Left ventricle myocardium inferior (tissue), 1 donor: ENCODE measurements at regions not wholly inside any gene's neighbourhood (a gene's known extent, or its start where the extent isn't known, plus 50 kb on each side); places are given as distances from the start of the nearest gene placed in this dataset.
A peak's percentile ranks its signal among the peaks of the same experiment; 100 is the strongest.

Experiments
- DNase-seq: peaks from one replicate; pipeline ENCODE4 v3.0.0-alpha.2; 2020
- H3K27ac ChIP-seq: fragments of 200-600 bp; replicated peaks from 2 replicates; pipeline ENCODE4 v1.8.0; 2021
- H3K27me3 ChIP-seq: fragments of 200-600 bp; 2 replicates; pipeline ENCODE4 v1.8.0; 2021; ENCODE audit warnings: low read depth
- H3K36me3 ChIP-seq: fragments of 200-600 bp; 2 replicates; pipeline ENCODE4 v1.8.0; 2021
- H3K4me1 ChIP-seq: fragments of 200-600 bp; 2 replicates; pipeline ENCODE4 v1.8.0; 2021
- H3K4me3 ChIP-seq: fragments of 200-600 bp; 2 replicates; pipeline ENCODE4 v1.8.0; 2021; ENCODE audit warnings: mild to moderate bottlenecking, moderate library complexity
- H3K9me3 ChIP-seq: fragments of 200-600 bp; replicated peaks from 2 replicates; pipeline ENCODE4 v1.8.0; 2021
- intact Hi-C: fragments of 100-400 bp; cut with micrococcal nuclease; formaldehyde crosslinking; loops from one replicate; pipeline ENCODE4 v1.11.0; 2022
- TF ChIP-seq, protein P1 (sequence below): fragments of 200-600 bp; IDR thresholded peaks from 2 replicates; pipeline ENCODE4 v1.8.0; 2021; ENCODE audit warnings: antibody characterized with exemption, mild to moderate bottlenecking, borderline replicate concordance
- donor health status: DM: no; HTN: yes; CAD: no; lungs with severe emphysema.

DNA sequence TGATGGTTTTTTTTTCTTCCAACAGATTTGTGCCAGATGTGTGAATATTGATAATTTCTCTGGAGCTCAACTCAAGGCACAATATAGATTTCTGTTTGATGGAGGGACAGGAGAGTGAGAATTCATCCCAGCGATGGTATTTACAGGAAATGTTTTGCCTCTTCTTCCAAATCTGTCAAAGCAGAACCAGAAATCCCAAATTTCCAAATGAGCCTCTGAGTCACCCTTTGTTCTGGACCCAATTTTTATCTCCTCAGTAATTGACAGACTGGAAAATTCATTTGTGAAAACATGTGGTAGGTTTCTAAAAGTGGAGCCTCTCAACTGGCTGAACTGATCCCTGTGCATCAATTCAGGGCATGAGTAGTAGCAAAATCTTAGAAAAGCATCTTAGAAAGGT is 223.2 kb upstream of the TSHZ2 start:
- intact Hi-C loops: no loop called here
- H3K27ac ChIP-seq: peak overlapping the region; percentile 74
- TF ChIP-seq, protein P1, sequence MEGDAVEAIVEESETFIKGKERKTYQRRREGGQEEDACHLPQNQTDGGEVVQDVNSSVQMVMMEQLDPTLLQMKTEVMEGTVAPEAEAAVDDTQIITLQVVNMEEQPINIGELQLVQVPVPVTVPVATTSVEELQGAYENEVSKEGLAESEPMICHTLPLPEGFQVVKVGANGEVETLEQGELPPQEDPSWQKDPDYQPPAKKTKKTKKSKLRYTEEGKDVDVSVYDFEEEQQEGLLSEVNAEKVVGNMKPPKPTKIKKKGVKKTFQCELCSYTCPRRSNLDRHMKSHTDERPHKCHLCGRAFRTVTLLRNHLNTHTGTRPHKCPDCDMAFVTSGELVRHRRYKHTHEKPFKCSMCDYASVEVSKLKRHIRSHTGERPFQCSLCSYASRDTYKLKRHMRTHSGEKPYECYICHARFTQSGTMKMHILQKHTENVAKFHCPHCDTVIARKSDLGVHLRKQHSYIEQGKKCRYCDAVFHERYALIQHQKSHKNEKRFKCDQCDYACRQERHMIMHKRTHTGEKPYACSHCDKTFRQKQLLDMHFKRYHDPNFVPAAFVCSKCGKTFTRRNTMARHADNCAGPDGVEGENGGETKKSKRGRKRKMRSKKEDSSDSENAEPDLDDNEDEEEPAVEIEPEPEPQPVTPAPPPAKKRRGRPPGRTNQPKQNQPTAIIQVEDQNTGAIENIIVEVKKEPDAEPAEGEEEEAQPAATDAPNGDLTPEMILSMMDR: no peak
- H3K4me3 ChIP-seq: no peak overlapping the region
- H3K27me3 ChIP-seq: no peaks in the 10 kb centered on the region
- no peaks in the 10 kb centered on the region for H3K4me1 ChIP-seq
- H3K9me3 ChIP-seq: peaks cover 7% of the 10 kb centered on the region
- no peak for DNase-seq
- H3K36me3 ChIP-seq: no peaks in the 10 kb centered on the region

DNA sequence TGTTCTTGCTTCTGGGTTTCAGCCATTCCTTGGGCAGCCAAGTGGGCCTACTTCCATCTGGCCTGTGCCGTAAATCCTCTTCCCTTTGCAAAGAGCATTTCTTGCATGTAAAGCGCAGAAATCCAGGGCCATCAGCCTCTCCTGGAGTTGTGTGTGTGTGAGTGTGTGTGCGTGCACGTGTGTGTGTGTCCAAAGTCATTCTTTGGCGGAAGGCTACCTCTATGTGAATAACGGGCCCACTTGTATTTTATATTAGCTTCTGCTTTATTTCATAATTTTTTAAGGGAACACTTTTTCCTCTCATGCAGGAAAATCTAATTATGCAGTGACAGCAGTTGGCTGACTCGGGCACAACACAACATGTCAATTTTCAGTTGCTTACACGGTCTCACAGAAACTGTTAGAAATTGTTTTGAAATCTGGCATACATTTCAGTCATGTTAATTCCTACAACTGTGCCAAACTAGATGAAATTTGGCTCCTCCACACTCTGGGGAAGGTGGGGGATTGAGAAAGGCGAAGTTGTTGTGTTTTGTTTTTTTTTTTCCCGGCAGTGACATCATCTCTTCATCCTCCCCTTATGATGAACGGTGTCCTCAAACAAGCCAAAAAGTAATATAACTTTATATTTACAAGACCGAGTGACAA is 223.7 kb upstream of the TSHZ2 start:
- peak; percentile 21 for DNase-seq
- peak overlapping the region; percentile 74 for H3K27ac ChIP-seq
- H3K4me1 ChIP-seq: no peaks in the 10 kb centered on the region
- H3K27me3 ChIP-seq: no peaks in the 10 kb centered on the region
- H3K4me3 ChIP-seq: peak overlapping the region; percentile 13
- TF ChIP-seq, protein P1: no peak
- peaks cover under 1% of the 10 kb centered on the region for H3K9me3 ChIP-seq
- intact Hi-C loops: no loop called here
- no peaks in the 10 kb centered on the region for H3K36me3 ChIP-seq

DNA sequence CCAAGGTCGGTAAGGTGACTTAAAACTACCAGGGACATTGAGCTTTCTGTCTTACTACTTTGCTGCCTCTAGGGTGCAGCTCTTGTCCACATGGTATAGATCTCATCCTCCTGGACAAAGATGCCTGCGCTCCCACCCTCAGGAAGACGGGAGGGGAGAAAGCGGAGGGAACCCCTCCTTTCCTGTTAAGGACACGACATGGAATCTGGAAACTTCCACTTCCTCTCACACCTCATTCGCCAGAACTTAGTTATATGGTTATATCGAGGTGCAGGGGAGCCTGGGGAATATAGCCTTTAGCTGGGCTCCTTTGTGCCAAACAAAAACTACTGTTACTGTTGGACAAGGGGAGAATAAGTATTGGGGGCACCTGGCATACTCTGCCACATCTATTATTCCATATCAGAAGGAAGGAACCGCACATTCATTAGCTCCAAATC is 224.3 kb upstream of the TSHZ2 start:
- Histone ChIP-seq H3K4me1 (no peaks in the 10 kb centered on the region), H3K27ac (peak overlapping the region; percentile 74), H3K9me3 (no peaks in the 10 kb centered on the region), H3K27me3 (no peaks in the 10 kb centered on the region), H3K36me3 (no peaks in the 10 kb centered on the region), H3K4me3 (peak overlapping the region; percentile 13)
- no peak for DNase-seq
- TF ChIP-seq, protein P1: peak; percentile 39
- intact Hi-C loops: no loop called here

GRCh38 chr20:52746770-52747169 is 225.4 kb upstream of the TSHZ2 start:
- DNase-seq: no peak
- Histone ChIP-seq H3K36me3 (no peaks in the 10 kb centered on the region), H3K9me3 (no peaks in the 10 kb centered on the region), H3K27me3 (no peaks in the 10 kb centered on the region), H3K4me3 (no peak overlapping the region), H3K27ac (no peak overlapping the region), H3K4me1 (no peaks in the 10 kb centered on the region)
- TF ChIP-seq, protein P1: no peak
- intact Hi-C loops: no loop called here

- TF ChIP-seq, protein P1: no peak
- Histone ChIP-seq H3K4me3 (no peak overlapping the region), H3K9me3 (no peaks in the 10 kb centered on the region), H3K36me3 (no peaks in the 10 kb centered on the region), H3K4me1 (no peaks in the 10 kb centered on the region), H3K27me3 (no peaks in the 10 kb centered on the region), H3K27ac (no peak overlapping the region)
- no peak for DNase-seq
- intact Hi-C loops: no loop called here
These were observed 226.0 kb upstream of the TSHZ2 start for GRCh38 chr20:52746190-52746589.
